ENCODE measurements at regions not wholly inside any gene's neighbourhood (a gene's known extent, or its start where the extent isn't known, plus 50 kb on each side); places are given as distances from the start of the nearest gene placed in this dataset.

GRCh38 chr2:193267496-193268002, 1072.8 kb upstream of the TMEFF2 start:
- DNase-seq (ENCODE audit: low read depth in 1 of 2, low spot score in 2 of 2) (no peak), FAIRE-seq (no peak)
- Histone ChIP-seq H3K79me2 (ENCODE audit: control insufficient read depth in 1 of 2, insufficient read depth in 2 of 2, low read length in 2 of 2) (no peaks in the 10 kb centered on the region), H3K23me2 (ENCODE audit: low read depth, low read length) (no peaks in the 10 kb centered on the region), H3K56ac (replicated peaks; ENCODE audit: insufficient read length, low read depth, low read length) (no peak overlapping the region), H4K5ac (ENCODE audit: insufficient read length, low read depth, low read length) (no peak overlapping the region), H2BK12ac (ENCODE audit: low read depth, low read length) (no peak overlapping the region), H3K23ac (ENCODE audit: insufficient read length) (no peak overlapping the region), H3K4me1 (replicated peaks in 1 of 4; ENCODE audit: control insufficient read depth in 3 of 4, insufficient read depth in 4 of 4, low read length in 3 of 4) (no peaks in the 10 kb centered on the region), H3K79me1 (ENCODE audit: low read depth, low read length) (no peaks in the 10 kb centered on the region), H2BK15ac (ENCODE audit: low read length) (no peak overlapping the region), H2AK5ac (ENCODE audit: low read depth, low read length) (no peak overlapping the region), H4K20me1 (replicated peaks in 1 of 2; ENCODE audit: control insufficient read depth in 1 of 2, insufficient read depth in 2 of 2, low read length in 2 of 2) (no peaks in the 10 kb centered on the region), H2BK120ac (replicated peaks; ENCODE audit: low read depth, low read length) (no peak overlapping the region), H3K18ac (ENCODE audit: extremely low read depth, low read length) (no peak overlapping the region), H3K4me2 (ENCODE audit: insufficient read depth in 1 of 2, low read depth in 2 of 2, low read length in 2 of 2) (no peak overlapping the region), H3K14ac (ENCODE audit: insufficient read length) (no peak overlapping the region), H3K9ac (replicated peaks in 1 of 4; ENCODE audit: extremely low read depth in 1 of 4, low read depth in 3 of 4, low read length in 3 of 4) (no peak overlapping the region), H2BK5ac (ENCODE audit: low read depth, low read length) (no peak overlapping the region), H3K4me3 (ENCODE audit: extremely low read depth in 1 of 4, insufficient read depth in 2 of 4, low read depth in 3 of 4, low read length in 4 of 4) (no peak overlapping the region), H2BK20ac (ENCODE audit: low read length) (no peak overlapping the region), H3K36me3 (ENCODE audit: control insufficient read depth in 2 of 4, insufficient read depth in 4 of 4, low read length in 3 of 4) (no peaks in the 10 kb centered on the region), H3K9me3 (ENCODE audit: insufficient read depth in 2 of 2, low read depth in 1 of 2, low read length in 1 of 2) (no peaks in the 10 kb centered on the region; a peak in 1 of 4 replicates), H4K8ac (ENCODE audit: extremely low read depth, insufficient read depth, low read length) (no peak overlapping the region), H3K27me3 (replicated peaks in 1 of 4; ENCODE audit: control insufficient read depth in 3 of 4, extremely low read depth in 1 of 4, insufficient read depth in 3 of 4, low read length in 3 of 4) (no peaks in the 10 kb centered on the region), H2AFZ (ENCODE audit: low read length) (no peak overlapping the region), H3K27ac (ENCODE audit: low read depth, low read length) (no peak overlapping the region), H4K91ac (replicated peaks; ENCODE audit: insufficient read length, low read length) (no peak overlapping the region), H3K4ac (replicated peaks; ENCODE audit: insufficient read length, low read depth, low read length) (no peak overlapping the region)
- ChIA-PET CTCF (ENCODE audit: partially characterized antibody) (interaction anchor here (0.6 kb wide), 1 partner anchor 1456 kb away, joined by 3 read pairs; no protein-coding TSS in a partner anchor), POLR2A (ENCODE audit: partially characterized antibody) (no interaction called here)
- WGBS, 2 experiments (ENCODE audit: extremely low coverage in 1 of 2, insufficient coverage in 1 of 2, insufficient read length in 1 of 2, insufficient replicate concordance in 2 of 2, low coverage in 1 of 2, low lambda C conversion rate in 2 of 2, missing lambda C conversion rate in 1 of 2): 100% methylated on average over 1 of the region's 1 CpG; no CpG with 5 or more reads in 1 of the 2 experiments
- TF ChIP-seq RBBP5 (IDR thresholded peaks at IDR 0.05; ENCODE audit: borderline replicate concordance, low read depth, low read length) (no peak), YY1 (IDR thresholded peaks at IDR 0.05; ENCODE audit: low read depth, low read length) (no peak), POU5F1 (IDR thresholded peaks at IDR 0.05; ENCODE audit: low read depth, low read length) (no peak), FOSL1 (IDR thresholded peaks at IDR 0.05; ENCODE audit: insufficient read depth, low read depth, low read length) (no peak)
